Tibial artery (tissue), 4 donors: ENCODE measurements at regions not wholly inside any gene's neighbourhood (a gene's known extent, or its start where the extent isn't known, plus 50 kb on each side); places are given as distances from the start of the nearest gene placed in this dataset.

Source experiments
- DNase-seq, 2 donors: peaks; one replicate each; pipeline ENCODE4 v3.0.0-alpha.2; 2019
- H3K27ac ChIP-seq, 2 donors: fragments of 200-600 bp; sonication (generic) in 1 of 2; 1 replicate in 1 of 2; 2 replicates in 1 of 2; pipeline ENCODE4 v1.5.1; 2018 to 2019; ENCODE audit warnings: mild to moderate bottlenecking in 1 of 2
- H3K27me3 ChIP-seq, 2 donors: fragments of 200-600 bp; sonication (generic) in 1 of 2; one replicate each; pipeline versions ENCODE4 v1.5.1 to v1.6.0; 2016 to 2019
- H3K36me3 ChIP-seq, 3 donors: fragments of 200-600 bp; sonication (generic) in 2 of 3; one replicate each; pipeline ENCODE4 v1.5.1; 2016 to 2019; ENCODE audit warnings: mild to moderate bottlenecking in 2 of 3
- H3K4me1 ChIP-seq, 4 donors: fragments of 200-600 bp; sonication (generic) in 2 of 4; 1 replicate in 3 of 4; 2 replicates in 1 of 4; pipeline ENCODE4 v1.5.1; 2016 to 2019
- H3K4me3 ChIP-seq, 2 donors: fragments of 200-600 bp; sonication (generic) in 1 of 2; 1 replicate in 1 of 2; 2 replicates in 1 of 2; pipeline ENCODE4 v1.5.1; 2018 to 2019; ENCODE audit warnings: mild to moderate bottlenecking in 2 of 2
- H3K9me3 ChIP-seq, 3 donors: fragments of 200-600 bp; sonication (generic) in 1 of 3; one replicate each; pipeline ENCODE4 v1.5.1; 2016 to 2019
- intact Hi-C: fragments of 100-400 bp; cut with DNase I; formaldehyde crosslinking; loops from one replicate; pipeline ENCODE4 v1.15.0; 2023; ENCODE audit warnings: low total_unique reads
- TF ChIP-seq, protein P1 (sequence below), 2 experiments: fragments of 200-600 bp in 1 of 2; fragments of 450-650 bp in 1 of 2; IDR thresholded peaks; one replicate each; pipeline ENCODE4 v1.5.1; 2017 to 2019; ENCODE audit warnings: antibody characterized with exemption in 2 of 2, mild to moderate bottlenecking in 1 of 2, moderate library complexity in 1 of 2

DNA sequence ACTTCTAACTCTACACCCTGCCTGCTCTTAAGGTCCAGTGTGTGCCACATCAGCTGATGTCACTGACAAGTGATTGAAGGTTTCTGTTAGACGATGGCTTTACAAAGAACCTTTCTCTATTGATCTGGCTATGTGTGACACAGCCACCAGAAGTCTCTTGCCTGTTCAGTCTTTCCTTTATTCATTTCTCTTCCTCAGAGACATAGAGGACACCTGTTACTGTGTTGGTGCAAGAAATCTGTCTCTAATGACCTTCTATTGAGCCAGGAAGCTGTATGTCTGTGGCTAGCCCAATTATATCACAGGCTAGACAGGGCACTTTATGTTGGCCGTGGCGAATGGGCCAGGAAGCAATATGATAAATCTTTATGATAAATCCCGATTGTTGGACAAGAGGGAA, 173.3 kb upstream of the GAP43 start:
- Histone ChIP-seq H3K27ac (no peak overlapping the region), H3K4me3 (no peak overlapping the region), H3K27me3 (no peaks in the 10 kb centered on the region), H3K36me3 (no peaks in the 10 kb centered on the region), H3K9me3 (no peaks in the 10 kb centered on the region), H3K4me1 (no peaks in the 10 kb centered on the region)
- intact Hi-C loops = no loop called here
- TF ChIP-seq, protein P1, sequence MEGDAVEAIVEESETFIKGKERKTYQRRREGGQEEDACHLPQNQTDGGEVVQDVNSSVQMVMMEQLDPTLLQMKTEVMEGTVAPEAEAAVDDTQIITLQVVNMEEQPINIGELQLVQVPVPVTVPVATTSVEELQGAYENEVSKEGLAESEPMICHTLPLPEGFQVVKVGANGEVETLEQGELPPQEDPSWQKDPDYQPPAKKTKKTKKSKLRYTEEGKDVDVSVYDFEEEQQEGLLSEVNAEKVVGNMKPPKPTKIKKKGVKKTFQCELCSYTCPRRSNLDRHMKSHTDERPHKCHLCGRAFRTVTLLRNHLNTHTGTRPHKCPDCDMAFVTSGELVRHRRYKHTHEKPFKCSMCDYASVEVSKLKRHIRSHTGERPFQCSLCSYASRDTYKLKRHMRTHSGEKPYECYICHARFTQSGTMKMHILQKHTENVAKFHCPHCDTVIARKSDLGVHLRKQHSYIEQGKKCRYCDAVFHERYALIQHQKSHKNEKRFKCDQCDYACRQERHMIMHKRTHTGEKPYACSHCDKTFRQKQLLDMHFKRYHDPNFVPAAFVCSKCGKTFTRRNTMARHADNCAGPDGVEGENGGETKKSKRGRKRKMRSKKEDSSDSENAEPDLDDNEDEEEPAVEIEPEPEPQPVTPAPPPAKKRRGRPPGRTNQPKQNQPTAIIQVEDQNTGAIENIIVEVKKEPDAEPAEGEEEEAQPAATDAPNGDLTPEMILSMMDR (IDR thresholded peaks at IDR 0.05) = no peak
- DNase-seq = no peak

GRCh38 chr3:115464036-115464435, 159.3 kb upstream of the GAP43 start:
- no peaks in the 10 kb centered on the region for H3K27me3 ChIP-seq
- no peak for DNase-seq
- intact Hi-C loops = no loop called here

GRCh38 chr3:115469649-115470048, 153.7 kb upstream of the GAP43 start:
- Histone ChIP-seq H3K9me3 (no peaks in the 10 kb centered on the region), H3K27me3 (no peaks in the 10 kb centered on the region), H3K4me3 (no peak overlapping the region), H3K36me3 (no peaks in the 10 kb centered on the region), H3K27ac (no peak overlapping the region), H3K4me1 (no peaks in the 10 kb centered on the region)
- intact Hi-C loops = loop anchor here (10.0 kb wide), 1 partner anchor 1855 kb away; no protein-coding TSS in a partner anchor
- DNase-seq = no peak
- TF ChIP-seq, protein P1 (IDR thresholded peaks at IDR 0.05) = no peak

More at GRCh38 chr3:115464036-115464435, 159.3 kb upstream of the GAP43 start:
- no peak overlapping the region for H3K4me3 ChIP-seq
- H3K9me3 ChIP-seq = no peaks in the 10 kb centered on the region
- no peaks in the 10 kb centered on the region for H3K36me3 ChIP-seq
- H3K4me1 ChIP-seq = no peaks in the 10 kb centered on the region
- TF ChIP-seq, protein P1 (IDR thresholded peaks at IDR 0.05) = no peak
- no peak overlapping the region for H3K27ac ChIP-seq

DNA sequence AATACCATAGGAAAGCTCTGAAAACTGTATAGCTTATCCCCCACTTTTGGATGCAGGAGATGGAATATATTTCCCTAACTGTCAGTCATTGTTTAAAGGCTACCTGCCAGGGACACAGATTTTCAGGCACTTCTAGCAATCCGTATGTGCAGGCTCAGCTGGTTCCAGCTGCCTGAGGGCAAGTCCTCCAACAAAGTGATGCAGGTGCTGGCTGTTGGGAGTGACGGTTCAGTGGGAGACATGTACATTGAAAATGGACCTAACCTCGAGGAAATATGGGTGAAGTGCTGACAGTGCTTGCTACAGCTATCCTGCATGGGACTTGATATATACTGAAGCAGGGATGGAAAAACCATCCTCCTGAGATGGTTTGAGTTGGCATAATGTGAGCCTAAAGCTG, 153.1 kb upstream of the GAP43 start:
- H3K4me3 ChIP-seq = no peak overlapping the region
- no peaks in the 10 kb centered on the region for H3K9me3 ChIP-seq
- H3K27me3 ChIP-seq = no peaks in the 10 kb centered on the region
- H3K27ac ChIP-seq = no peak overlapping the region
- TF ChIP-seq, protein P1 (IDR thresholded peaks at IDR 0.05) = no peak
- intact Hi-C loops = loop anchor here (10.0 kb wide), 1 partner anchor 1855 kb away; no protein-coding TSS in a partner anchor
- no peaks in the 10 kb centered on the region for H3K4me1 ChIP-seq
- no peak for DNase-seq
- H3K36me3 ChIP-seq = no peaks in the 10 kb centered on the region

- no peak for DNase-seq
- TF ChIP-seq, protein P1 (IDR thresholded peaks at IDR 0.05) = no peak
Observed at GRCh38 chr3:115475178-115476041, 147.9 kb upstream of the GAP43 start.

More at GRCh38 chr3:115475178-115476041, 147.9 kb upstream of the GAP43 start:
- Histone ChIP-seq H3K4me3 (no peak overlapping the region), H3K4me1 (no peaks in the 10 kb centered on the region), H3K27me3 (no peaks in the 10 kb centered on the region), H3K9me3 (no peaks in the 10 kb centered on the region), H3K36me3 (no peaks in the 10 kb centered on the region), H3K27ac (no peak overlapping the region)
- intact Hi-C loops = loop anchor here (10.0 kb wide), 1 partner anchor 1861 kb away; no protein-coding TSS in a partner anchor
